Smooth muscle cell (in vitro differentiated cells): ENCODE measurements at regions not wholly inside any gene's neighbourhood (a gene's known extent, or its start where the extent isn't known, plus 50 kb on each side); places are given as distances from the start of the nearest gene placed in this dataset.

Source experiments
- DNase-seq: peaks from one replicate; lab custom pipeline; 2025; ENCODE audit not compliant: unreplicated experiment; lab: John Stamatoyannopoulos, UW
- H2AFZ ChIP-seq: fragments of 200-600 bp; sonication (generic); 2 replicates; pipeline ENCODE4 v1.6.0; 2016; ENCODE audit warnings: antibody characterized with exemption, low read depth, mild to moderate bottlenecking
- H3F3A ChIP-seq: fragments of 200-600 bp; sonication (generic); 2 replicates; pipeline ENCODE4 v1.6.0; 2017; ENCODE audit warnings: antibody characterized with exemption, low read depth
- H3K27ac ChIP-seq: fragments of 200-600 bp; sonication (generic); 2 replicates; pipeline ENCODE4 v1.5.1; 2016; ENCODE audit warnings: low read depth, mild to moderate bottlenecking
- H3K27me3 ChIP-seq: fragments of 200-600 bp; sonication (generic); 2 replicates; pipeline ENCODE4 v1.6.1; 2016; ENCODE audit warnings: low read depth, mild to moderate bottlenecking
- H3K36me3 ChIP-seq: fragments of 200-600 bp; sonication (generic); 2 replicates; pipeline ENCODE4 v1.5.1; 2016; ENCODE audit warnings: low read depth
- H3K4me1 ChIP-seq: fragments of 200-600 bp; sonication (generic); 2 replicates; pipeline ENCODE4 v1.5.1; 2016; ENCODE audit warnings: low read depth
- H3K4me2 ChIP-seq: fragments of 200-600 bp; sonication (generic); 2 replicates; pipeline ENCODE4 v1.6.0; 2016; ENCODE audit warnings: mild to moderate bottlenecking
- H3K4me3 ChIP-seq: fragments of 200-600 bp; sonication (generic); 2 replicates; pipeline ENCODE4 v1.5.1; 2016; ENCODE audit warnings: mild to moderate bottlenecking
- H3K79me2 ChIP-seq: fragments of 200-600 bp; sonication (generic); 2 replicates; pipeline ENCODE4 v1.6.0; 2016; ENCODE audit warnings: low read depth, mild to moderate bottlenecking
- H3K9ac ChIP-seq: fragments of 200-600 bp; sonication (generic); 2 replicates; pipeline ENCODE4 v1.6.0; 2016; ENCODE audit warnings: low read depth
- H3K9me3 ChIP-seq: fragments of 200-600 bp; sonication (generic); replicated peaks from 2 replicates; pipeline ENCODE4 v1.5.1; 2016; ENCODE audit warnings: low read depth
- H4K20me1 ChIP-seq: fragments of 200-600 bp; sonication (generic); 2 replicates; pipeline ENCODE4 v1.6.0; 2016; ENCODE audit warnings: low read depth
- CTCF ChIP-seq: fragments of 200-600 bp; sonication (generic); IDR thresholded peaks from 2 replicates; pipeline ENCODE4 v1.5.1; 2017; ENCODE audit warnings: borderline replicate concordance, mild to moderate bottlenecking, antibody characterized with exemption; ENCODE audit not compliant: insufficient read depth, poor library complexity, severe bottlenecking
- WGBS: methylation state at CpG from one replicate; pipeline ENCODE4 v1.1.7; 2016; ENCODE audit warnings: low lambda C conversion rate; 5-methylcytosine and 5-hydroxymethylcytosine counted together

- no peak overlapping the region for H3K4me2 ChIP-seq
- TF ChIP-seq CTCF = no peak
- 75% methylated on average over 3 of the region's 3 CpGs for WGBS
- no peak for DNase-seq
- H4K20me1 ChIP-seq = no peaks in the 10 kb centered on the region
- no peak overlapping the region for H3K9ac ChIP-seq
- no peak overlapping the region for H2AFZ ChIP-seq
- no peak overlapping the region for H3K27ac ChIP-seq
- H3K79me2 ChIP-seq = no peaks in the 10 kb centered on the region
- H3K27me3 ChIP-seq = no peaks in the 10 kb centered on the region
- no peaks in the 10 kb centered on the region for H3K9me3 ChIP-seq
- H3F3A ChIP-seq = no peaks in the 10 kb centered on the region
- H3K4me3 ChIP-seq = no peak overlapping the region
- H3K36me3 ChIP-seq = no peaks in the 10 kb centered on the region
- no peaks in the 10 kb centered on the region for H3K4me1 ChIP-seq
Observed at GRCh38 chr15:78691851-78692421, 50.9 kb upstream of the CHRNB4 start.

- H4K20me1 ChIP-seq = no peaks in the 10 kb centered on the region
- no peak overlapping the region for H3K4me2 ChIP-seq
- H3F3A ChIP-seq = no peaks in the 10 kb centered on the region
- no peak overlapping the region for H3K27ac ChIP-seq
- H3K9me3 ChIP-seq = no peaks in the 10 kb centered on the region
- WGBS = 81% methylated on average over 9 of the region's 9 CpGs
- H3K36me3 ChIP-seq = no peaks in the 10 kb centered on the region
- no peaks in the 10 kb centered on the region for H3K27me3 ChIP-seq
- H2AFZ ChIP-seq = no peak overlapping the region
- no peak for TF ChIP-seq CTCF
- no peaks in the 10 kb centered on the region for H3K4me1 ChIP-seq
- H3K79me2 ChIP-seq = no peaks in the 10 kb centered on the region
- DNase-seq = no peak
- H3K9ac ChIP-seq = no peak overlapping the region
- no peak overlapping the region for H3K4me3 ChIP-seq
Observed at GRCh38 chr15:78691167-78691850, 50.3 kb upstream of the CHRNB4 start.
